K562 (cell line): ENCODE measurements at regions not wholly inside any gene's neighbourhood (a gene's known extent, or its start where the extent isn't known, plus 50 kb on each side); places are given as distances from the start of the nearest gene placed in this dataset.

ENCODE experiments used
- ATAC-seq: fragments of 200-7000 bp; cut with Tn5 transposase; 3 replicates; pipeline ENCODE4 v1.9.1; 2020; ENCODE audit warnings: moderate library complexity
- BruUV-seq: library from RNA; stranded (reverse); fragments of 400-500 nt; replicated peaks from 2 replicates; lab custom pipeline; 2021; lab: Mats Ljungman, UMichigan
- CTCF ChIA-PET: fragments of 300-600 bp; formaldehyde crosslinking; extraction: SDS; loops from one replicate; lab custom pipeline; 2021; ENCODE audit warnings: low intra/inter-chr PET ratio; lab: Yijun Ruan, JAX
- POLR2A ChIA-PET: fragments of 300-600, 350-650 bp; sonication (Branson Sonifier 250); formaldehyde crosslinking; extraction: SDS; loops from one replicate; lab custom pipeline; 2021; ENCODE audit warnings: antibody characterized with exemption, inconsistent platforms; lab: Yijun Ruan, JAX
- DNase-seq, 4 experiments: peaks; one replicate each; pipeline versions ENCODE4 v3.0.0 to v3.0.0-alpha.2; 2011 to 2018; ENCODE audit warnings: low spot score in 3 of 4, mixed read lengths in 3 of 4; ENCODE audit errors: extremely low read depth in 1 of 4
- FAIRE-seq: peaks from 2 replicates; lab custom pipeline; 2011; peaks lifted over from hg19 to GRCh38; lab: Jason Lieb, UNC
- H2AFZ ChIP-seq: 2 replicates; pipeline ENCODE4 v1.6.0; 2011; ENCODE audit warnings: low read depth, low read length, control low read depth, inconsistent platforms
- H3K27ac ChIP-seq: fragments of 200-600 bp; 3 replicates; pipeline ENCODE4 v1.8.0; 2011; ENCODE audit warnings: low read depth, mild to moderate bottlenecking, control low read depth, inconsistent platforms, low read length, moderate library complexity, mixed read lengths; ENCODE audit errors: extremely low read depth
- H3K27me3 ChIP-seq, 2 experiments: fragments of 300-600 bp in 1 of 2; 2 replicates in 1 of 2; 3 replicates in 1 of 2; pipeline versions ENCODE4 v1.6.0 to v1.8.0; 2011; ENCODE audit warnings: inconsistent platforms in 2 of 2, low read length in 2 of 2, mild to moderate bottlenecking in 1 of 2, mixed read lengths in 1 of 2, moderate library complexity in 1 of 2; ENCODE audit not compliant: control insufficient read depth in 2 of 2, insufficient read depth in 2 of 2
- H3K36me3 ChIP-seq: fragments of 300-600 bp; 3 replicates; pipeline ENCODE4 v1.8.0; 2011; ENCODE audit warnings: mild to moderate bottlenecking, low read length, inconsistent platforms; ENCODE audit not compliant: control insufficient read depth, insufficient read depth
- H3K4me1 ChIP-seq, 2 experiments: fragments of 200-600 bp in 1 of 2; replicated peaks in 1 of 2; 2 replicates in 1 of 2; 3 replicates in 1 of 2; pipeline versions ENCODE4 v1.5.1 to v1.8.0; 2011; ENCODE audit warnings: inconsistent platforms in 2 of 2, low read length in 2 of 2, mild to moderate bottlenecking in 1 of 2, mixed read lengths in 1 of 2, moderate library complexity in 1 of 2; ENCODE audit not compliant: control insufficient read depth in 2 of 2, insufficient read depth in 2 of 2
- H3K4me2 ChIP-seq: 2 replicates; pipeline ENCODE4 v1.6.1; 2011; ENCODE audit warnings: low read length, control low read depth, inconsistent platforms, mixed read lengths; ENCODE audit not compliant: insufficient read depth
- H3K4me3 ChIP-seq: fragments of 200-600 bp; sonication (generic), shearing (Covaris generic); 2 replicates; pipeline ENCODE4 v1.5.1; 2016; ENCODE audit warnings: control low read depth, inconsistent platforms
- H3K79me2 ChIP-seq: fragments of 200-600 bp; 3 replicates; pipeline ENCODE4 v1.8.0; 2011; ENCODE audit warnings: low read length, inconsistent platforms; ENCODE audit not compliant: control insufficient read depth, insufficient read depth
- H3K9ac ChIP-seq, 2 experiments: 2 replicates each; pipeline versions ENCODE4 v1.6.0 to v1.6.1; 2011; ENCODE audit warnings: low read depth in 2 of 2, low read length in 2 of 2, control low read depth in 1 of 2, inconsistent platforms in 1 of 2, mild to moderate bottlenecking in 1 of 2, mixed read lengths in 1 of 2; ENCODE audit not compliant: insufficient read depth in 1 of 2
- H3K9me1 ChIP-seq: one replicate; pipeline ENCODE4 v1.6.0; 2011; ENCODE audit warnings: inconsistent platforms, mild to moderate bottlenecking, low read length, moderate library complexity; ENCODE audit not compliant: control insufficient read depth, insufficient read depth
- H3K9me3 ChIP-seq: replicated peaks from 2 replicates; pipeline ENCODE4 v1.5.1; 2011; ENCODE audit warnings: low read depth, low read length, inconsistent platforms; ENCODE audit not compliant: control insufficient read depth, insufficient read depth
- H4K20me1 ChIP-seq: replicated peaks from 2 replicates; pipeline ENCODE4 v1.6.1; 2011; ENCODE audit warnings: low read length, inconsistent platforms, mixed read lengths; ENCODE audit not compliant: control insufficient read depth, insufficient read depth
- ESRRB ChIP-seq: fragments of 250-450 bp; sonication (Bioruptor Pico); IDR thresholded peaks from 2 replicates; pipeline ENCODE4 v1.5.0; 2020; ENCODE audit warnings: mild to moderate bottlenecking, moderate library complexity, borderline replicate concordance
- HDAC3 ChIP-seq: fragments of 450-650 bp; IDR thresholded peaks from 2 replicates; pipeline ENCODE4 v1.6.1; 2018; ENCODE audit warnings: borderline replicate concordance, mild to moderate bottlenecking, moderate library complexity; ENCODE audit not compliant: partially characterized antibody
- ILK ChIP-seq: fragments of 450-650 bp; IDR thresholded peaks from 2 replicates; pipeline ENCODE4 v1.6.1; 2016; ENCODE audit warnings: missing genetic modification characterization, low read depth, mild to moderate bottlenecking, missing compliant biosample characterization, moderate library complexity, borderline replicate concordance
- KAT8 ChIP-seq: fragments of 450-650 bp; IDR thresholded peaks from 2 replicates; pipeline ENCODE4 v1.6.1; 2016; ENCODE audit warnings: low read depth, mild to moderate bottlenecking
- PURB ChIP-seq: sonication (generic); formaldehyde crosslinking; IDR thresholded peaks from 2 replicates; pipeline ENCODE4 v1.9.0; 2021; ENCODE audit warnings: low read depth, mild to moderate bottlenecking, missing genetic modification reagents
- RBM17 ChIP-seq: fragments of 200-400 bp; formaldehyde crosslinking; IDR thresholded peaks from 2 replicates; pipeline ENCODE4 v1.6.1; 2017; ENCODE audit warnings: low read depth, mild to moderate bottlenecking, low read length, borderline replicate concordance
- SAFB2 ChIP-seq: fragments of 200-400 bp; formaldehyde crosslinking; IDR thresholded peaks from 2 replicates; pipeline ENCODE4 v1.6.1; 2018; ENCODE audit warnings: borderline replicate concordance, low read length, low read depth, moderate library complexity; ENCODE audit not compliant: severe bottlenecking
- SRF ChIP-seq, 2 experiments: fragments of 250-450, 450-650 bp in 1 of 2; sonication (Bioruptor Pico) in 1 of 2; sonication (generic) in 1 of 2; formaldehyde crosslinking; IDR thresholded peaks; 2 replicates each; pipeline versions ENCODE4 v1.5.0 to v1.5.1; 2020 to 2022; ENCODE audit warnings: mild to moderate bottlenecking in 1 of 2, missing genetic modification reagents in 1 of 2
- SRSF1 ChIP-seq: fragments of 200-400 bp; formaldehyde crosslinking; IDR thresholded peaks from 2 replicates; pipeline ENCODE4 v1.6.1; 2017; ENCODE audit warnings: mild to moderate bottlenecking, low read depth, low read length, moderate library complexity
- SRSF7 ChIP-seq: fragments of 200-400 bp; formaldehyde crosslinking; optimal IDR thresholded peaks from 2 replicates; pipeline ENCODE3; 2017; ENCODE audit warnings: mild to moderate bottlenecking, low read depth, low read length
- WHSC1 ChIP-seq: IDR thresholded peaks from one replicate; pipeline ENCODE4 v1.6.1; 2012; ENCODE audit warnings: low read length, control low read depth, inconsistent platforms
- ZNF282 ChIP-seq: sonication (generic); formaldehyde crosslinking; IDR thresholded peaks from 2 replicates; pipeline ENCODE4 v1.8.1; 2023; ENCODE audit warnings: missing genetic modification reagents
- WGBS: fragments of 100-300 bp; shearing (Covaris generic); methylation state at CpG from one replicate; pipeline ENCODE4 v1.1.6; 2016; ENCODE audit warnings: low coverage, mixed read lengths; ENCODE audit not compliant: insufficient coverage; ENCODE audit errors: missing lambda C conversion rate; 5-methylcytosine and 5-hydroxymethylcytosine counted together
- in situ Hi-C: fragments of 300-500 bp; cut with MboI; formaldehyde crosslinking; loops from 4 replicates; pipeline ENCODE4 v1.15.0; 2018; ENCODE audit warnings: inconsistent platforms, mixed read lengths
- intact Hi-C: fragments of 100-400 bp; cut with micrococcal nuclease; formaldehyde crosslinking; loops from 2 replicates; pipeline ENCODE4 v1.14.2; 2022
- TF ChIP-seq, protein P1 (sequence below): fragments of 450-650 bp; IDR thresholded peaks from 2 replicates; pipeline ENCODE4 v1.6.1; 2018; ENCODE audit warnings: mild to moderate bottlenecking, low read depth; ENCODE audit not compliant: partially characterized antibody
- TF ChIP-seq, protein P2 (sequence below): sonication (generic); formaldehyde crosslinking; IDR thresholded peaks from 2 replicates; pipeline ENCODE4 v1.8.1; 2022; ENCODE audit warnings: missing genetic modification reagents
- TF ChIP-seq, protein P3 (sequence below): fragments of 450-650 bp; conservative IDR thresholded peaks from 2 replicates; pipeline ENCODE4 v1.6.1; 2016; ENCODE audit warnings: missing genetic modification characterization, low read depth, mild to moderate bottlenecking, missing compliant biosample characterization, moderate library complexity

DNA sequence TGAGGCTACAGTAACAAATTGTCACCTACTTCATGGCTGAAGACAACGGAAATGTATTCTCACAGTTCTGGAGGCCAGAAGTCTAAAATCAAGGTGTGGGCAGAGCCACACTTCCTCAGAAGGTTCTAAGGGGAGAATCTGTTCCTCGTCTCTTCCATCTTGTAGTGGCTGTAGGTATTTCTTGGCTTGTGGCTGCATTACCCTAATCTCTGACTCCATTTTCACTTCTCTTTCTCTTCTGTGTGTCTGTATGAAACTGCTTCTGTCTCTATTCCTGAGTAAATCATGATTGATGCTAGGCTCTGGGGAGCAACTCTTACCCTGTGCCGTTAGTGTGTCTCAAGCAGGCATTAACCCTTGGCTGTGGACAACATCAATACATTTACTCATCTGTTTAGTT lies 164.7 kb downstream of the SQOR start:
- H3K27ac ChIP-seq = no peak overlapping the region
- in situ Hi-C loops = no loop called here
- POLR2A ChIA-PET = interaction anchor here (0.6 kb wide), 1 partner anchor 129 kb away, joined by 3 read pairs; no protein-coding TSS in a partner anchor
- no peak overlapping the region for H3K4me2 ChIP-seq
- WGBS = 0% methylated on average over 3 of the region's 3 CpGs
- no peak for ATAC-seq
- no peaks in the 10 kb centered on the region for H3K79me2 ChIP-seq
- H3K36me3 ChIP-seq = no peaks in the 10 kb centered on the region
- H3K9me1 ChIP-seq = no peaks in the 10 kb centered on the region
- H3K9ac ChIP-seq = no peak overlapping the region
- BruUV-seq = no TSS peak
- H3K4me1 ChIP-seq = no peaks in the 10 kb centered on the region
- no peaks in the 10 kb centered on the region for H3K9me3 ChIP-seq
- TF ChIP-seq ILK (tag) = no peak
- no peak for TF ChIP-seq WHSC1
- TF ChIP-seq ZNF282 (CRISPR knock-in tag) = no peak
- TF ChIP-seq, protein P1, sequence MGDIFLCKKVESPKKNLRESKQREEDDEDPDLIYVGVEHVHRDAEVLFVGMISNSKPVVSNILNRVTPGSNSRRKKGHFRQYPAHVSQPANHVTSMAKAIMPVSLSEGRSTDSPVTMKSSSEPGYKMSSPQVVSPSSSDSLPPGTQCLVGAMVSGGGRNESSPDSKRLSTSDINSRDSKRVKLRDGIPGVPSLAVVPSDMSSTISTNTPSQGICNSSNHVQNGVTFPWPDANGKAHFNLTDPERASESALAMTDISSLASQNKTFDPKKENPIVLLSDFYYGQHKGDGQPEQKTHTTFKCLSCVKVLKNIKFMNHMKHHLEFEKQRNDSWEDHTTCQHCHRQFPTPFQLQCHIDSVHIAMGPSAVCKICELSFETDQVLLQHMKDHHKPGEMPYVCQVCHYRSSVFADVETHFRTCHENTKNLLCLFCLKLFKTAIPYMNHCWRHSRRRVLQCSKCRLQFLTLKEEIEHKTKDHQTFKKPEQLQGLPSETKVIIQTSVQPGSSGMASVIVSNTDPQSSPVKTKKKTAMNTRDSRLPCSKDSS = no peak
- no peak for TF ChIP-seq SAFB2
- TF ChIP-seq SRSF1 = no peak
- TF ChIP-seq, protein P2, sequence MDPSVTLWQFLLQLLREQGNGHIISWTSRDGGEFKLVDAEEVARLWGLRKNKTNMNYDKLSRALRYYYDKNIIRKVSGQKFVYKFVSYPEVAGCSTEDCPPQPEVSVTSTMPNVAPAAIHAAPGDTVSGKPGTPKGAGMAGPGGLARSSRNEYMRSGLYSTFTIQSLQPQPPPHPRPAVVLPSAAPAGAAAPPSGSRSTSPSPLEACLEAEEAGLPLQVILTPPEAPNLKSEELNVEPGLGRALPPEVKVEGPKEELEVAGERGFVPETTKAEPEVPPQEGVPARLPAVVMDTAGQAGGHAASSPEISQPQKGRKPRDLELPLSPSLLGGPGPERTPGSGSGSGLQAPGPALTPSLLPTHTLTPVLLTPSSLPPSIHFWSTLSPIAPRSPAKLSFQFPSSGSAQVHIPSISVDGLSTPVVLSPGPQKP (CRISPR knock-in tag) = no peak
- no peak for TF ChIP-seq RBM17
- TF ChIP-seq SRF (CRISPR knock-in tag; IDR thresholded peaks at IDR 0.05) = no peak
- TF ChIP-seq PURB (CRISPR knock-in tag) = no peak
- no peak for TF ChIP-seq SRSF7
- TF ChIP-seq, protein P3, sequence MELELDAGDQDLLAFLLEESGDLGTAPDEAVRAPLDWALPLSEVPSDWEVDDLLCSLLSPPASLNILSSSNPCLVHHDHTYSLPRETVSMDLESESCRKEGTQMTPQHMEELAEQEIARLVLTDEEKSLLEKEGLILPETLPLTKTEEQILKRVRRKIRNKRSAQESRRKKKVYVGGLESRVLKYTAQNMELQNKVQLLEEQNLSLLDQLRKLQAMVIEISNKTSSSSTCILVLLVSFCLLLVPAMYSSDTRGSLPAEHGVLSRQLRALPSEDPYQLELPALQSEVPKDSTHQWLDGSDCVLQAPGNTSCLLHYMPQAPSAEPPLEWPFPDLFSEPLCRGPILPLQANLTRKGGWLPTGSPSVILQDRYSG (tag) = no peak
- no peak for TF ChIP-seq ESRRB (CRISPR knock-in tag)
- TF ChIP-seq HDAC3 = no peak
- no peak for TF ChIP-seq KAT8
- TF ChIP-seq, all 486 proteins: peak for 0
- CTCF ChIA-PET = interaction anchor here (0.7 kb wide), 1 partner anchor 182 kb away, joined by 3 read pairs; no protein-coding TSS in a partner anchor
- FAIRE-seq = no peak
- no peak for DNase-seq
- Histone ChIP-seq H3K4me3 (no peak overlapping the region), H3K27me3 (no peaks in the 10 kb centered on the region), H2AFZ (no peak overlapping the region), H4K20me1 (no peaks in the 10 kb centered on the region)
- intact Hi-C loops = no loop called here
